K562 (cell line): ENCODE measurements at regions not wholly inside any gene's neighbourhood (a gene's known extent, or its start where the extent isn't known, plus 50 kb on each side); places are given as distances from the start of the nearest gene placed in this dataset.

Experiments
- ATAC-seq: fragments of 200-7000 bp; cut with Tn5 transposase; 3 replicates; pipeline ENCODE4 v1.9.1; 2020; ENCODE audit warnings: moderate library complexity
- BruUV-seq: library from RNA; stranded (reverse); fragments of 400-500 nt; replicated peaks from 2 replicates; lab custom pipeline; 2021; lab: Mats Ljungman, UMichigan
- CTCF ChIA-PET: fragments of 300-600 bp; formaldehyde crosslinking; extraction: SDS; loops from one replicate; lab custom pipeline; 2021; ENCODE audit warnings: low intra/inter-chr PET ratio; lab: Yijun Ruan, JAX
- POLR2A ChIA-PET: fragments of 300-600, 350-650 bp; sonication (Branson Sonifier 250); formaldehyde crosslinking; extraction: SDS; loops from one replicate; lab custom pipeline; 2021; ENCODE audit warnings: antibody characterized with exemption, inconsistent platforms; lab: Yijun Ruan, JAX
- DNase-seq, 4 experiments: peaks; one replicate each; pipeline versions ENCODE4 v3.0.0 to v3.0.0-alpha.2; 2011 to 2018; ENCODE audit warnings: low spot score in 3 of 4, mixed read lengths in 3 of 4; ENCODE audit errors: extremely low read depth in 1 of 4
- FAIRE-seq: peaks from 2 replicates; lab custom pipeline; 2011; peaks lifted over from hg19 to GRCh38; lab: Jason Lieb, UNC
- H2AFZ ChIP-seq: 2 replicates; pipeline ENCODE4 v1.6.0; 2011; ENCODE audit warnings: low read depth, low read length, control low read depth, inconsistent platforms
- H3K27ac ChIP-seq: fragments of 200-600 bp; 3 replicates; pipeline ENCODE4 v1.8.0; 2011; ENCODE audit warnings: low read depth, mild to moderate bottlenecking, control low read depth, inconsistent platforms, low read length, moderate library complexity, mixed read lengths; ENCODE audit errors: extremely low read depth
- H3K27me3 ChIP-seq, 2 experiments: fragments of 300-600 bp in 1 of 2; 2 replicates in 1 of 2; 3 replicates in 1 of 2; pipeline versions ENCODE4 v1.6.0 to v1.8.0; 2011; ENCODE audit warnings: inconsistent platforms in 2 of 2, low read length in 2 of 2, mild to moderate bottlenecking in 1 of 2, mixed read lengths in 1 of 2, moderate library complexity in 1 of 2; ENCODE audit not compliant: control insufficient read depth in 2 of 2, insufficient read depth in 2 of 2
- H3K36me3 ChIP-seq: fragments of 300-600 bp; 3 replicates; pipeline ENCODE4 v1.8.0; 2011; ENCODE audit warnings: mild to moderate bottlenecking, low read length, inconsistent platforms; ENCODE audit not compliant: control insufficient read depth, insufficient read depth
- H3K4me1 ChIP-seq, 2 experiments: fragments of 200-600 bp in 1 of 2; replicated peaks in 1 of 2; 2 replicates in 1 of 2; 3 replicates in 1 of 2; pipeline versions ENCODE4 v1.5.1 to v1.8.0; 2011; ENCODE audit warnings: inconsistent platforms in 2 of 2, low read length in 2 of 2, mild to moderate bottlenecking in 1 of 2, mixed read lengths in 1 of 2, moderate library complexity in 1 of 2; ENCODE audit not compliant: control insufficient read depth in 2 of 2, insufficient read depth in 2 of 2
- H3K4me2 ChIP-seq: 2 replicates; pipeline ENCODE4 v1.6.1; 2011; ENCODE audit warnings: low read length, control low read depth, inconsistent platforms, mixed read lengths; ENCODE audit not compliant: insufficient read depth
- H3K4me3 ChIP-seq: fragments of 200-600 bp; sonication (generic), shearing (Covaris generic); 2 replicates; pipeline ENCODE4 v1.5.1; 2016; ENCODE audit warnings: control low read depth, inconsistent platforms
- H3K79me2 ChIP-seq: fragments of 200-600 bp; 3 replicates; pipeline ENCODE4 v1.8.0; 2011; ENCODE audit warnings: low read length, inconsistent platforms; ENCODE audit not compliant: control insufficient read depth, insufficient read depth
- H3K9ac ChIP-seq, 2 experiments: 2 replicates each; pipeline versions ENCODE4 v1.6.0 to v1.6.1; 2011; ENCODE audit warnings: low read depth in 2 of 2, low read length in 2 of 2, control low read depth in 1 of 2, inconsistent platforms in 1 of 2, mild to moderate bottlenecking in 1 of 2, mixed read lengths in 1 of 2; ENCODE audit not compliant: insufficient read depth in 1 of 2
- H3K9me1 ChIP-seq: one replicate; pipeline ENCODE4 v1.6.0; 2011; ENCODE audit warnings: inconsistent platforms, mild to moderate bottlenecking, low read length, moderate library complexity; ENCODE audit not compliant: control insufficient read depth, insufficient read depth
- H3K9me3 ChIP-seq: replicated peaks from 2 replicates; pipeline ENCODE4 v1.5.1; 2011; ENCODE audit warnings: low read depth, low read length, inconsistent platforms; ENCODE audit not compliant: control insufficient read depth, insufficient read depth
- H4K20me1 ChIP-seq: replicated peaks from 2 replicates; pipeline ENCODE4 v1.6.1; 2011; ENCODE audit warnings: low read length, inconsistent platforms, mixed read lengths; ENCODE audit not compliant: control insufficient read depth, insufficient read depth
- CHD4 ChIP-seq: fragments of 200-600 bp; sonication (generic); IDR thresholded peaks from 3 replicates; pipeline ENCODE4 v1.6.1; 2012; ENCODE audit warnings: low read depth, mild to moderate bottlenecking, mixed read lengths, low read length, inconsistent platforms; ENCODE audit not compliant: insufficient read depth, insufficient replicate concordance, poor library complexity, severe bottlenecking
- CREB3L1 ChIP-seq: fragments of 450-650 bp; IDR thresholded peaks from 2 replicates; pipeline ENCODE4 v1.6.1; 2014; ENCODE audit warnings: low read depth, mild to moderate bottlenecking, moderate library complexity, borderline replicate concordance
- ESRRA ChIP-seq: fragments of 450-650 bp; IDR thresholded peaks from 2 replicates; pipeline ENCODE4 v1.6.1; 2014; ENCODE audit warnings: low read depth, mild to moderate bottlenecking, moderate library complexity, borderline replicate concordance
- ETS2 ChIP-seq: IDR thresholded peaks from 2 replicates; pipeline ENCODE4 v1.6.1; 2016; ENCODE audit warnings: borderline replicate concordance, missing genetic modification characterization, mild to moderate bottlenecking, moderate library complexity, missing compliant biosample characterization; ENCODE audit not compliant: poor library complexity, severe bottlenecking
- GTF2B ChIP-seq: IDR thresholded peaks from 2 replicates; pipeline ENCODE4 v1.6.1; 2011; ENCODE audit not compliant: insufficient read length; ENCODE audit errors: extremely low read depth
- NFE2 ChIP-seq: IDR thresholded peaks from 2 replicates; pipeline ENCODE4 v1.6.1; 2014; ENCODE audit warnings: antibody characterized with exemption, low read depth
- PURB ChIP-seq: sonication (generic); formaldehyde crosslinking; IDR thresholded peaks from 2 replicates; pipeline ENCODE4 v1.9.0; 2021; ENCODE audit warnings: low read depth, mild to moderate bottlenecking, missing genetic modification reagents
- STAT5B ChIP-seq: fragments of 250-450 bp; sonication (Bioruptor Pico); IDR thresholded peaks from 2 replicates; pipeline ENCODE4 v1.8.0; 2021; ENCODE audit warnings: mild to moderate bottlenecking, inconsistent platforms
- TCF3 ChIP-seq: sonication (generic); formaldehyde crosslinking; IDR thresholded peaks from 2 replicates; pipeline ENCODE4 v1.4.0; 2020; ENCODE audit warnings: mild to moderate bottlenecking, missing genetic modification reagents
- ZNF507 ChIP-seq: conservative IDR thresholded peaks from 2 replicates; pipeline ENCODE4 v1.6.1; 2017; ENCODE audit warnings: missing genetic modification characterization, missing compliant biosample characterization
- ZNF717 ChIP-seq: fragments of 250-450 bp; sonication (Bioruptor Pico); IDR thresholded peaks from 2 replicates; pipeline ENCODE4 v1.5.0; 2021
- WGBS: fragments of 100-300 bp; shearing (Covaris generic); methylation state at CpG from one replicate; pipeline ENCODE4 v1.1.6; 2016; ENCODE audit warnings: low coverage, mixed read lengths; ENCODE audit not compliant: insufficient coverage; ENCODE audit errors: missing lambda C conversion rate; 5-methylcytosine and 5-hydroxymethylcytosine counted together
- in situ Hi-C: fragments of 300-500 bp; cut with MboI; formaldehyde crosslinking; loops from 4 replicates; pipeline ENCODE4 v1.15.0; 2018; ENCODE audit warnings: inconsistent platforms, mixed read lengths
- intact Hi-C: fragments of 100-400 bp; cut with micrococcal nuclease; formaldehyde crosslinking; loops from 2 replicates; pipeline ENCODE4 v1.14.2; 2022

- TF ChIP-seq ZNF507 (tag) (no peak), ETS2 (tag) (no peak), ZNF717 (CRISPR knock-in tag) (no peak), PURB (no peak), TCF3 (CRISPR knock-in tag) (no peak), ESRRA (no peak), CREB3L1 (no peak), CHD4 (no peak), GTF2B (no peak), NFE2 (no peak), STAT5B (CRISPR knock-in tag) (no peak)
- TF ChIP-seq, all 486 proteins: peak for 0
- BruUV-seq = no TSS peak
- WGBS = 0% methylated on average over 1 of the region's 1 CpG
These were observed 77.0 kb upstream of the RBMS3 start for GRCh38 chr3:29203851-29204250.

More at GRCh38 chr3:29203851-29204250, 77.0 kb upstream of the RBMS3 start:
- no peak overlapping the region for H2AFZ ChIP-seq
- H3K36me3 ChIP-seq = no peaks in the 10 kb centered on the region
- peaks cover 1% of the 10 kb centered on the region; the same call in 1 of the 2 replicates for H3K9me3 ChIP-seq
- no peak overlapping the region for H3K4me3 ChIP-seq
- CTCF ChIA-PET = no interaction called here
- FAIRE-seq = no peak
- intact Hi-C loops (no loop called here), in situ Hi-C loops (no loop called here)
- H3K4me2 ChIP-seq = no peak overlapping the region
- H3K27ac ChIP-seq = no peak overlapping the region
- H3K9me1 ChIP-seq = no peaks in the 10 kb centered on the region
- POLR2A ChIA-PET = no interaction called here
- ATAC-seq = no peak
- no peaks in the 10 kb centered on the region for H3K27me3 ChIP-seq
- no peaks in the 10 kb centered on the region for H3K4me1 ChIP-seq
- H4K20me1 ChIP-seq = no peaks in the 10 kb centered on the region
- DNase-seq = no peak
- H3K9ac ChIP-seq = no peak overlapping the region
- H3K79me2 ChIP-seq = no peaks in the 10 kb centered on the region
